WTC11 (cell line): ENCODE measurements at regions not wholly inside any gene's neighbourhood (a gene's known extent, or its start where the extent isn't known, plus 50 kb on each side); places are given as distances from the start of the nearest gene placed in this dataset.

Experiments
- ATAC-seq: fragments of 200-7000 bp; cut with Tn5 transposase; 2 replicates; pipeline ENCODE4 v1.10.0; 2021; ENCODE audit warnings: mild to moderate bottlenecking, moderate library complexity
- CTCF ChIA-PET: fragments of 300-600 bp; sonication (Branson Sonifier 250); formaldehyde crosslinking; loops from one replicate; lab custom pipeline; 2021; ENCODE audit warnings: antibody characterized with exemption; lab: Charles Lee
- POLR2A ChIA-PET: fragments of 350-600 bp; sonication (Branson Sonifier 250); formaldehyde crosslinking; loops from one replicate; lab custom pipeline; 2021; ENCODE audit warnings: antibody characterized with exemption; lab: Charles Lee
- DNase-seq: peaks from one replicate; pipeline ENCODE4 v3.0.0; 2021; ENCODE audit warnings: low spot score
- H3K27ac Mint-ChIP-seq: 2 replicates; pipeline ENCODE4 v1.8.0; 2021; ENCODE audit warnings: mixed read lengths
- H3K27me3 Mint-ChIP-seq: 2 replicates; pipeline ENCODE4 v1.8.0; 2021; ENCODE audit warnings: low read depth, mild to moderate bottlenecking, moderate library complexity, mixed read lengths
- H3K36me3 Mint-ChIP-seq: 2 replicates; pipeline ENCODE4 v1.8.0; 2021; ENCODE audit warnings: mixed read lengths
- H3K4me1 Mint-ChIP-seq: 2 replicates; pipeline ENCODE4 v1.8.0; 2022; ENCODE audit warnings: mixed read lengths
- H3K4me3 Mint-ChIP-seq: 2 replicates; pipeline ENCODE4 v1.8.0; 2021; ENCODE audit warnings: mild to moderate bottlenecking, moderate library complexity, mixed read lengths
- H3K9me3 Mint-ChIP-seq: 2 replicates; pipeline ENCODE4 v1.8.0; 2021; ENCODE audit warnings: mixed read lengths
- E2F5 ChIP-seq: sonication (generic); formaldehyde crosslinking; IDR thresholded peaks from 2 replicates; pipeline ENCODE4 v1.8.1; 2022; ENCODE audit warnings: mild to moderate bottlenecking, moderate library complexity, missing genetic modification reagents
- EMX1 ChIP-seq: fragments of 250-450 bp; sonication (Bioruptor Pico); IDR thresholded peaks from 2 replicates; pipeline ENCODE4 v1.8.0; 2021; ENCODE audit warnings: mild to moderate bottlenecking
- HMGXB4 ChIP-seq: sonication (generic); formaldehyde crosslinking; IDR thresholded peaks from 2 replicates; pipeline ENCODE4 v1.8.1; 2023; ENCODE audit warnings: mild to moderate bottlenecking, moderate library complexity, missing genetic modification reagents
- KAT7 ChIP-seq: sonication (generic); formaldehyde crosslinking; IDR thresholded peaks from 2 replicates; pipeline ENCODE4 v1.8.1; 2023; ENCODE audit warnings: missing genetic modification reagents, mild to moderate bottlenecking, borderline replicate concordance
- NFE2L1 ChIP-seq: sonication (generic); formaldehyde crosslinking; IDR thresholded peaks from 2 replicates; pipeline ENCODE4 v1.8.1; 2023; ENCODE audit warnings: missing genetic modification reagents
- NFYB ChIP-seq: sonication (generic); formaldehyde crosslinking; conservative IDR thresholded peaks from 2 replicates; pipeline ENCODE4 v1.8.0; 2022; ENCODE audit warnings: low read depth, missing genetic modification reagents
- NR2C2 ChIP-seq: sonication (generic); formaldehyde crosslinking; IDR thresholded peaks from 2 replicates; pipeline ENCODE4 v1.8.0; 2022; ENCODE audit warnings: mild to moderate bottlenecking, missing genetic modification reagents
- PRDM15 ChIP-seq: sonication (generic); formaldehyde crosslinking; IDR thresholded peaks from 2 replicates; pipeline ENCODE4 v1.8.0; 2022; ENCODE audit warnings: missing genetic modification reagents
- RORB ChIP-seq: fragments of 250-450 bp; sonication (Bioruptor Pico); IDR thresholded peaks from 2 replicates; pipeline ENCODE4 v1.9.0; 2021; ENCODE audit warnings: mild to moderate bottlenecking
- SOX15 ChIP-seq: fragments of 250-450 bp; sonication (Bioruptor Pico); IDR thresholded peaks from 2 replicates; pipeline ENCODE4 v1.9.0; 2021; ENCODE audit warnings: mild to moderate bottlenecking
- STAT6 ChIP-seq: sonication (generic); formaldehyde crosslinking; conservative IDR thresholded peaks from 2 replicates; pipeline ENCODE4 v1.8.1; 2023; ENCODE audit warnings: mild to moderate bottlenecking, low read depth, missing genetic modification reagents, moderate library complexity
- TCF7 ChIP-seq: sonication (generic); formaldehyde crosslinking; IDR thresholded peaks from 2 replicates; pipeline ENCODE4 v1.8.0; 2022; ENCODE audit warnings: mild to moderate bottlenecking, low read depth, missing genetic modification reagents, moderate library complexity
- USF2 ChIP-seq: sonication (generic); formaldehyde crosslinking; IDR thresholded peaks from 2 replicates; pipeline ENCODE4 v1.8.1; 2023; ENCODE audit warnings: mild to moderate bottlenecking, missing genetic modification reagents, moderate library complexity
- ZBTB43 ChIP-seq: sonication (generic); formaldehyde crosslinking; IDR thresholded peaks from 2 replicates; pipeline ENCODE4 v1.8.1; 2023; ENCODE audit warnings: mild to moderate bottlenecking, missing genetic modification reagents
- ZNF219 ChIP-seq: sonication (generic); formaldehyde crosslinking; IDR thresholded peaks from 2 replicates; pipeline ENCODE4 v1.8.0; 2023; ENCODE audit warnings: missing genetic modification reagents, mild to moderate bottlenecking, borderline replicate concordance
- ZNF317 ChIP-seq: sonication (generic); formaldehyde crosslinking; IDR thresholded peaks from 2 replicates; pipeline ENCODE4 v1.8.1; 2023; ENCODE audit warnings: low read depth, mild to moderate bottlenecking, moderate library complexity, missing genetic modification reagents, borderline replicate concordance
- ZNF416 ChIP-seq: fragments of 250-450 bp; sonication (Bioruptor Pico); IDR thresholded peaks from 2 replicates; pipeline ENCODE4 v1.9.0; 2021; ENCODE audit warnings: mild to moderate bottlenecking, inconsistent platforms

GRCh38 chr9:82555431-82556051 lies 507.4 kb downstream of the RASEF start (continued):
- no peak for TF ChIP-seq ZBTB43 (CRISPR knock-in tag)
- TF ChIP-seq, all 79 proteins: peak for 0

- DNase-seq (no peak), ATAC-seq (no peak)
- Mint-ChIP-seq H3K36me3 (no peaks in the 10 kb centered on the region), H3K9me3 (peaks cover 3% of the 10 kb centered on the region; the same call in 1 of the 2 replicates), H3K27ac (no peak overlapping the region), H3K4me3 (no peak overlapping the region)
- POLR2A ChIA-PET: no interaction called here
- TF ChIP-seq PRDM15 (CRISPR knock-in tag) (no peak), RORB (CRISPR knock-in tag) (no peak), ZNF416 (CRISPR knock-in tag) (no peak), E2F5 (no peak), KAT7 (CRISPR knock-in tag) (no peak), NR2C2 (CRISPR knock-in tag) (no peak), HMGXB4 (CRISPR knock-in tag) (no peak), NFYB (CRISPR knock-in tag) (no peak), NFE2L1 (CRISPR knock-in tag) (no peak), ZNF317 (CRISPR knock-in tag) (no peak), USF2 (CRISPR knock-in tag) (no peak), EMX1 (no peak), SOX15 (CRISPR knock-in tag) (no peak), TCF7 (CRISPR knock-in tag) (no peak), ZNF219 (CRISPR knock-in tag) (no peak), STAT6 (no peak)
- TF ChIP-seq, all 79 proteins: peak for 0
- H3K4me1 Mint-ChIP-seq: peaks cover 22% of the 10 kb centered on the region
- CTCF ChIA-PET: interaction anchor here (1.0 kb wide), 1 partner anchor 206 kb away, joined by 3 read pairs; no protein-coding TSS in a partner anchor
- H3K27me3 Mint-ChIP-seq: no peaks in the 10 kb centered on the region; the same call in 1 of the 2 replicates
Measured at GRCh38 chr9:82558346-82558745, 504.6 kb downstream of the RASEF start.
